C4-2B (cell line): ENCODE measurements at regions not wholly inside any gene's neighbourhood (a gene's known extent, or its start where the extent isn't known, plus 50 kb on each side); places are given as distances from the start of the nearest gene placed in this dataset.

Experiments used
- H3K27ac ChIP-seq: fragments of 450-650 bp; 2 replicates; pipeline ENCODE4 v1.5.1; 2017
- CTCF ChIP-seq: fragments of 450-650 bp; conservative IDR thresholded peaks from 2 replicates; pipeline ENCODE4 v1.5.1; 2017; ENCODE audit warnings: mild to moderate bottlenecking
- ZFX ChIP-seq: fragments of 450-650 bp; IDR thresholded peaks from 2 replicates; pipeline ENCODE4 v1.6.1; 2017

DNA sequence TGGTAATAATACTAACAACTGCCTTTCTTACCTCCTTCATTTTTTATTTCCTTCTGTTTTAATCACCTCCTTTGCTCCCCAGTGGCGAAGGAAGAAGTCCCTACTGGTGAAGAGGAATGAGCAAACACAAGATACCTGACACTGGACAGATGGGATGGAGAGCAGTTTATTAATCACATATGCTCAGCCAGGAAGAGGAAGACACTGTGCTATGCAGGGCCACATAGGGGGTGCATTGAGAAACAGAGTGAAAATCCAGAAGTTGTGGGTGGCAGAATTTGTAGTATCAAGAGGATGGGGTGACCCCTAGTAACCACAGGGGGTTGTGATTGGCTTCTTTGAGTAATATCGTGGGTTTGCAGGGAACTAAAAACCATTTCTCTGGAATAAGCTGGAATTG, 1041.9 kb downstream of the OTOL1 start:
- TF ChIP-seq CTCF (no peak), ZFX (no peak)
- no peak overlapping the region for H3K27ac ChIP-seq

DNA sequence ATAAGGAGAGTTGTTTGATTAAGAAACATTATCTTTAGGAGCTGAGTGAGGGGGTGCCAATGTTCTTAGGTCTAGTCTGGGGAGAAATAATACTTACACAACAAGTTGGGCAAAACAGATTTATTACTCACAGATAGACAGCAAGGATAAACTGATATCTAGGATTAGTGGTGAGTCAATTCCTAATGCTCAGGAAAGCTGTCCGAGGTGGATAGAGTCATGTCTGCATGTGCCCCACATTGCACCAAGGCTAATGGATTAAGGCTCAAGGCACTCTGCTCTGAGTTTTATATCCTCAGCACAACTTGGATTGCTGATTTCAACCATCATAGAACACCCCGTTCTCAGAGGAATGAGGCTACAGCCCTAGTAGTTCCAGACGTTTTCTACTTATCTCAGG, 1042.3 kb downstream of the OTOL1 start:
- TF ChIP-seq CTCF (no peak), ZFX (no peak)
- H3K27ac ChIP-seq: no peak overlapping the region

DNA sequence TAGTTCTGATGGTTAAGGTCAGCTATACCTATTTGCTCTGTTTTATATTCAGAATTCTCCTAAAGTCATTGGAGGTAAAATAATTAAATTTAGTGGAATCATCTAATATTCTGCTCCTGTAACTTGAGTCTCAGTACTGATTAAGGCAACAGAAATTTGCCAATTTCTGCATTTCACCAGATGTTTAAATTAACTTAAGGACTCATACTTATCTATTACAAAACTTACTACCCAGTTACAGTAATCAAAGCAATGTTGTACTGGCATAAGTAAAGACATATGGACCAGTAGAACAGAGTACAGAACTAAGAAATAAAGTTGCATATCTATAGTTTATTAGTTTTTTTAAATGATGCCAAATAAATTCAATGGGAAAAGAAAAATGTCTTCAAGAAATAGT, 1043.8 kb downstream of the OTOL1 start:
- TF ChIP-seq ZFX (no peak), CTCF (no peak)
- H3K27ac ChIP-seq: no peak overlapping the region

GRCh38 chr3:162541923-162542322, 1045.3 kb downstream of the OTOL1 start:
- no peak overlapping the region for H3K27ac ChIP-seq
- TF ChIP-seq CTCF (no peak), ZFX (no peak)

DNA sequence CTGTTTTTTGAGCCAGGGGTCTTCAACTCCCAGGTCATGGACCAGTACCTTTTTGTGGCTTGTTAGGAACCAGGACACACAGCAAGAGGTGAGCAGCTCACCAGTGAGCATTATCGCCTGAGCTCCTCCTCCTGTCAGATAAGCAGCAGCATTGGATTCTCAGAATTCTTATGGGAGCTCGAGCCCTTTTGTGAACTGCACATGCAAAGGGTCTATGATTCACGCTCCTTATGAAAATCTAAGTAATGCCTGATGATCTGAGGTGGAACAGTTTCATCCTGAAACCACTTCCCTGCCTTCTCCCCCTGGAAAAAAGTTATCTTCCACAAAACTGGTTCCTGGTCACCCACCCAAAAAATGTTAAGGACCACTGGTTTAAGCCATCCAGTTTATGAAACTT, 1047.6 kb downstream of the OTOL1 start:
- no peak for TF ChIP-seq CTCF
- TF ChIP-seq ZFX: no peak

DNA sequence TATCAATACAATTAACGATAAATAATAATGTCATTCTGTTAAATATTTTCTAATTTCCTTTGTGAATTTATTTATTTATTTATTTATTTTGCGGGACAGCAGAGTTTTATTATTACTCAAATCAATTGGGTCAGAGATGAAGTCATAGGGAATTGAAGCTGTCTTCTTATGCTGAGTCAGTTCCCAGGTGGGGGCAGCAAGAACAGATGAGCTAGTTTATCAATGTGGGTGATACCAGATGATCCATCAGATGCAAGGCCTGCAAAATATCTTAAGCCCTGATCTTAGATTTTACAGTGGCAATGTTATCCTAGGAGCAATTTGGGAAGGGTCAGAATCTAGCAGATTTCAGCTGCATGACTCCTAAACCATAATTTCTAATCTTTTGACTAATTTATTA, 1050.3 kb downstream of the OTOL1 start:
- no peak for TF ChIP-seq ZFX
- TF ChIP-seq CTCF: no peak
- H3K27ac ChIP-seq: no peak overlapping the region

More for the DNA sequence above, 1047.6 kb downstream of the OTOL1 start:
- no peak overlapping the region for H3K27ac ChIP-seq

DNA sequence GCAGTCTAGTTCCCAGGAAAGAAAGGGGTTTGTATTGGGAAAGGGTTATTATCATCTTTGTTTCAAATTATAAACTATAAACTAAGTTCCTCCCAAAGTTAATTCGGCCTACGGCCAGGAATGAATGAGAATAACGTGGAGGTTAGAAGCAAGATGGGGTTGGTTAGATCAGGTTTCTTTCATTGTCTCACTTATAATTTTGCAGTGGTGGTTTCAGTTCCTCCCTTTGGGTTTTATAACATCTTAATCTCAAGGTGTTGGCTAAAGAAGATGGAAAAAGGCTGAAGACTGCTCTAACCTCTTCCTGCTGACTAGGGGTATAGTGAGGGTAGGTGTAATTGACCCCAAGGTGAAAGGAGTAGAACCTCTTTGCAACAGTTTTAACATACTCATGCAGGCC, 1050.7 kb downstream of the OTOL1 start:
- TF ChIP-seq ZFX: no peak
- TF ChIP-seq CTCF: no peak
- H3K27ac ChIP-seq: no peak overlapping the region
